ENCODE measurements at regions not wholly inside any gene's neighbourhood (a gene's known extent, or its start where the extent isn't known, plus 50 kb on each side); places are given as distances from the start of the nearest gene placed in this dataset.

DNA sequence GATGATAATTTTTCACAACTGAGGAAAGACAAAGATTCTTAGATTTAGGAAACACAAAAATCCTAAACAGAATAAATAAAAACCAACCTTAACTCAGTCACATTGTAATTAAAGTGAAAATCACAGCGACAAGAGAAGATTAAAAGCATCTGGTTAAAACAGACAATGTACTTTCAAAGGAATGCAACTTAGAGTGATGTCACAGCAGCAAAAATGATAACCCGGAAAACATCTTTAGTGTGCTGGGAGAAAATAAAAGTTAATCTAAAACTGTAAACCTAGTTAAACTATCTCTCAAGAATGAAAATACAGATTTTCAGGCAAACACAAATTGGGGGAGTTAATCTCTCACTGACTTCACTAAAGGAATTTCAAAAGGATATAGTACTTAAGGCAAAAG, 76.8 kb upstream of the OGFRL1 start:
- Mint-ChIP-seq H3K4me3 (ENCODE audit: unreplicated experiment) (no peak overlapping the region), H3K36me3 (ENCODE audit: unreplicated experiment) (no peaks in the 10 kb centered on the region), H3K4me1 (ENCODE audit: low read depth, unreplicated experiment) (no peaks in the 10 kb centered on the region), H3K27ac (ENCODE audit: unreplicated experiment) (no peak overlapping the region), H3K9me3 (ENCODE audit: unreplicated experiment) (no peaks in the 10 kb centered on the region), H3K27me3 (ENCODE audit: unreplicated experiment) (no peaks in the 10 kb centered on the region)
- DNase-seq: no peak
- TF ChIP-seq, protein P1, sequence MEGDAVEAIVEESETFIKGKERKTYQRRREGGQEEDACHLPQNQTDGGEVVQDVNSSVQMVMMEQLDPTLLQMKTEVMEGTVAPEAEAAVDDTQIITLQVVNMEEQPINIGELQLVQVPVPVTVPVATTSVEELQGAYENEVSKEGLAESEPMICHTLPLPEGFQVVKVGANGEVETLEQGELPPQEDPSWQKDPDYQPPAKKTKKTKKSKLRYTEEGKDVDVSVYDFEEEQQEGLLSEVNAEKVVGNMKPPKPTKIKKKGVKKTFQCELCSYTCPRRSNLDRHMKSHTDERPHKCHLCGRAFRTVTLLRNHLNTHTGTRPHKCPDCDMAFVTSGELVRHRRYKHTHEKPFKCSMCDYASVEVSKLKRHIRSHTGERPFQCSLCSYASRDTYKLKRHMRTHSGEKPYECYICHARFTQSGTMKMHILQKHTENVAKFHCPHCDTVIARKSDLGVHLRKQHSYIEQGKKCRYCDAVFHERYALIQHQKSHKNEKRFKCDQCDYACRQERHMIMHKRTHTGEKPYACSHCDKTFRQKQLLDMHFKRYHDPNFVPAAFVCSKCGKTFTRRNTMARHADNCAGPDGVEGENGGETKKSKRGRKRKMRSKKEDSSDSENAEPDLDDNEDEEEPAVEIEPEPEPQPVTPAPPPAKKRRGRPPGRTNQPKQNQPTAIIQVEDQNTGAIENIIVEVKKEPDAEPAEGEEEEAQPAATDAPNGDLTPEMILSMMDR (IDR thresholded peaks at IDR 0.05; ENCODE audit: partially characterized antibody, unreplicated experiment): no peak

DNA sequence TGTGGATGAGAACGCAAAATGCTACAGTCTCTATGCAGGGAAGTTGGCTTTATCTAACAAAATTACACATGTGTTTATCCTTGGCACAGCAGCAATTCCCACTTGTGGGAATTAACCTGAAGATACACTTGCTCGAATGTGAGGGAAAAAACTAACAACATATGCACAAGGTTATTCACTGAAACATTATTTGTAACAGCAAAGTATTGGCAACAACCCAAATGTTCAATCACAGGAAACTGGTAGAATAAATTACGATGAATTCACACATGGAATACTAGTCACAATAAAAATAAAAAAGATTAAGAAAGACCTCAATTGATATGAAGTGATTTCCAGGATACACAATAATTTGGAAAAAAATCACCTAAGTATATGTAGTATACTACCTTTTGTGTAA, 68.1 kb upstream of the OGFRL1 start:
- TF ChIP-seq, protein P1 (IDR thresholded peaks at IDR 0.05; ENCODE audit: partially characterized antibody, unreplicated experiment): no peak
- no peaks in the 10 kb centered on the region for H3K36me3 Mint-ChIP-seq (ENCODE audit: unreplicated experiment)
- H3K9me3 Mint-ChIP-seq (ENCODE audit: unreplicated experiment): no peaks in the 10 kb centered on the region
- H3K4me1 Mint-ChIP-seq (ENCODE audit: low read depth, unreplicated experiment): no peaks in the 10 kb centered on the region
- H3K4me3 Mint-ChIP-seq (ENCODE audit: unreplicated experiment): no peak overlapping the region
- no peak for DNase-seq
- no peaks in the 10 kb centered on the region for H3K27me3 Mint-ChIP-seq (ENCODE audit: unreplicated experiment)
- H3K27ac Mint-ChIP-seq (ENCODE audit: unreplicated experiment): no peak overlapping the region

DNA sequence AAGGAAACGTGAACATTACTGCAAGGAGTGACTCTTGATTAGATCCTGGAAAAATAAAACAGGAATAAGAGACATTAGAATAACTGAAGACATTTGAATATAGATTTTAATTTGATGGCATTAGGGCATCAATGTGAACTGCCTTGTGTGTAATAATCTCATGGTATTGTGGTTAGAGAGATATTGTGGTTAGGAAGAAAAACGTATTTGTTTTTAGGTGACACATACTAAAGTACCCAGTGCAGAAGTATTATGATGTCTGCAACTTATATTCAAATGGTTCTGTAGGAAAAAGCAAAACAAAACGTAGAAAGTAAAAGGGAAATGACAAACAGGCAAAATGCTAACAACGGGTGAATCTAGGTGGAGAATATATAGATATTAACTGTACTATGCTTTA, 65.9 kb upstream of the OGFRL1 start:
- H3K36me3 Mint-ChIP-seq (ENCODE audit: unreplicated experiment): no peaks in the 10 kb centered on the region
- DNase-seq: no peak
- H3K9me3 Mint-ChIP-seq (ENCODE audit: unreplicated experiment): no peaks in the 10 kb centered on the region
- no peaks in the 10 kb centered on the region for H3K27me3 Mint-ChIP-seq (ENCODE audit: unreplicated experiment)
- H3K4me3 Mint-ChIP-seq (ENCODE audit: unreplicated experiment): no peak overlapping the region
- no peak overlapping the region for H3K27ac Mint-ChIP-seq (ENCODE audit: unreplicated experiment)
- TF ChIP-seq, protein P1 (IDR thresholded peaks at IDR 0.05; ENCODE audit: partially characterized antibody, unreplicated experiment): no peak
- no peaks in the 10 kb centered on the region for H3K4me1 Mint-ChIP-seq (ENCODE audit: low read depth, unreplicated experiment)

DNA sequence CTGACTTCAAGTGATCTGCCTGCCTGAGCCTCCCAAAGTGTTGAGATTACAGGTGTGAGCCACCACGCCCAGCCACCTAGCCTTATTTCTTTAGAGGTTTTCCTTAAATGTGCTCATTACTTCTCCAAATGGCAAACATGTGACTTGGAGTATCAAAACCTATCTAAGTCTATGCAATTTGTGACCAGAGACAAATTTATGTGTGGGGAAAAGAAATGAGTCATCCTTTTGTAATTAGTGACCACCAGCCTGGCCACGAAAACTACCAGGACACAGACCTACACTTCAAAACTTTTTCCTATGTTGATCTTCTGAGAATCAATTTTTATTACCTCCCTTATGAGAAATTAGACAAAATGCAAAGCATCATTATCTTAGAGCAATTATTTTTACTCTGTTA, 64.6 kb upstream of the OGFRL1 start:
- no peak overlapping the region for H3K27ac Mint-ChIP-seq (ENCODE audit: unreplicated experiment)
- no peaks in the 10 kb centered on the region for H3K9me3 Mint-ChIP-seq (ENCODE audit: unreplicated experiment)
- TF ChIP-seq, protein P1 (IDR thresholded peaks at IDR 0.05; ENCODE audit: partially characterized antibody, unreplicated experiment): no peak
- no peaks in the 10 kb centered on the region for H3K27me3 Mint-ChIP-seq (ENCODE audit: unreplicated experiment)
- no peak for DNase-seq
- H3K4me3 Mint-ChIP-seq (ENCODE audit: unreplicated experiment): no peak overlapping the region
- no peaks in the 10 kb centered on the region for H3K36me3 Mint-ChIP-seq (ENCODE audit: unreplicated experiment)
- H3K4me1 Mint-ChIP-seq (ENCODE audit: low read depth, unreplicated experiment): no peaks in the 10 kb centered on the region

DNA sequence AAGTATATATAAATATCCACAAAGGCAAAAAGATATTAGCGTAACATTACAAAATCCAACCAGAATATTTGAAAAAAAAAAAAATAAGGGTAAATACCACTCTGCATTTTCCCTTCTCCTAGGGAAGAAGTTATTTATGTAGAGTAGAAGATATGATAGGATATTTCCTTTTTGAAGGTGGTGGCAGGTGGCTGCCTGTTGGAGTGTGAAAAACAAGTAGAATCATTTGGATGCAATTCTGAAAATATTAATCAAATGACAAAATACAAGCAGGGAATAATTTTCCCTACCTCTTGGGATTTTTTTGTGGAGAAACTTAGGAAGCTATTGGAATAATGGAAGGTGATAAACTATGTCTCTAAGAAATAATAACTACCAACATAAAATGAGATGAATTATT, 62.5 kb upstream of the OGFRL1 start:
- H3K36me3 Mint-ChIP-seq (ENCODE audit: unreplicated experiment): no peaks in the 10 kb centered on the region
- H3K4me1 Mint-ChIP-seq (ENCODE audit: low read depth, unreplicated experiment): no peaks in the 10 kb centered on the region
- TF ChIP-seq, protein P1 (IDR thresholded peaks at IDR 0.05; ENCODE audit: partially characterized antibody, unreplicated experiment): no peak
- H3K9me3 Mint-ChIP-seq (ENCODE audit: unreplicated experiment): no peaks in the 10 kb centered on the region
- no peak overlapping the region for H3K27ac Mint-ChIP-seq (ENCODE audit: unreplicated experiment)
- H3K4me3 Mint-ChIP-seq (ENCODE audit: unreplicated experiment): no peak overlapping the region
- H3K27me3 Mint-ChIP-seq (ENCODE audit: unreplicated experiment): no peaks in the 10 kb centered on the region
- no peak for DNase-seq

Measured in glutamatergic neuron (in vitro differentiated cells).